ENCODE measurements at regions not wholly inside any gene's neighbourhood (a gene's known extent, or its start where the extent isn't known, plus 50 kb on each side); places are given as distances from the start of the nearest gene placed in this dataset.

DNA sequence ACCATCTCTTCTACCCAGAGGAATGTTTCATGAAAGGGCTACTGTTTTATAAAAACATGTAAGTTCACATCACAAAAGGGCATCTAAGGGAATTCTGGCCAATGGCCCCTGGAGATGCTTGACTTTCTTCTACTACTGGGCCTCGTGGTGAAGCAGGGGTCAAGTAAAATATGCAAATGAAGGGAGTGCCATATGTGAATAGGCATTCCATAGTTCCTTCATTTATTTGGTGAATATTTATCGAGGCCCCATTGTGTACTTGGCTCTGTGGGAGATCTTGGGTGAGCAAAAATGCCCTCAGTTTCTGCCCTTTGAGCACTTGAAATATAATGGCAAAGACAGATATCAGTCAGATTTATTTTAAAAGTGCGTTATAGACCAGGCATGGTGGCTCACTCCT, 101.3 kb upstream of the CACNA2D3 start:
- no peak for DNase-seq (ENCODE audit: low spot score)

GRCh38 chr3:54020436-54020835, 101.9 kb upstream of the CACNA2D3 start:
- no peak for DNase-seq (ENCODE audit: low spot score)

DNA sequence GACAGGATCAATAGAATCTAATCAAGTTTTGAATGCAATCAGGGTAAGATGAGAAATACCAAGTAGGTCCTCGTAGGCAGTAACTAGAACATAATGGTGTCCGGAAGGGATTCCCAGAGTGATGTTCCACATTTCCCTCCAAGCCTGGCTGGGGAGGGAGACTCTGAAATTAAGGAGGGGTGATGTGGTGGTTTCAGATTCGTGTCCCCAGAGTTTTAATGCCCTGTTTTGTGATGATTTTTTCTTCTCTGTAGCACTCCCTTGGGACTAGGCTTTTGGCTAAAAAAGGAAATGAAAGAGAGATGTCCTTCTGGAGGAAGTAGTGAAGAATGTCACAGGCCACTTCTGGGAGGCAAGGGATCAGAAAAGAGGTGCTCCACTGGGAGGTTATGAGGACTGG, 108.3 kb upstream of the CACNA2D3 start:
- no peak for DNase-seq (ENCODE audit: low spot score)

DNA sequence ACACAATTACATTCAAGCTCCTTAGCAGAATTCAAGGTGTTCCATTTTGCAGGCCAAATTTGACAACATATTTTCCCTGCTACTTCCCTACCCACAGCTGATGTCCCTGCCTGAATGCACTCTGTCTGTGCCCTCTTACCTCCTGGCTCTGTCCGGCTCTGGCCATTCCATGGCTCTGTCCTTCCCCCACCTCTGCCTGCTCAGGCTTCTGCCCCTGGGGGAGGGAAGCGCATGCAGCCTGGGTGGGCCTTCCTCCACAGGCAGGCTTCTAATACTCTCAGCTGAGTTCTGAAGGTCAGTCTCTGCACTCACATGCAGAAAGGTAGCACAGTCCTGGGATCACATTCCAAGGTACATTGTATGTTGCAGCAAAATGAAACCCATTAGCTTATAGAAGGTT, 113.6 kb upstream of the CACNA2D3 start:
- DNase-seq (ENCODE audit: low spot score) = no peak

DNA sequence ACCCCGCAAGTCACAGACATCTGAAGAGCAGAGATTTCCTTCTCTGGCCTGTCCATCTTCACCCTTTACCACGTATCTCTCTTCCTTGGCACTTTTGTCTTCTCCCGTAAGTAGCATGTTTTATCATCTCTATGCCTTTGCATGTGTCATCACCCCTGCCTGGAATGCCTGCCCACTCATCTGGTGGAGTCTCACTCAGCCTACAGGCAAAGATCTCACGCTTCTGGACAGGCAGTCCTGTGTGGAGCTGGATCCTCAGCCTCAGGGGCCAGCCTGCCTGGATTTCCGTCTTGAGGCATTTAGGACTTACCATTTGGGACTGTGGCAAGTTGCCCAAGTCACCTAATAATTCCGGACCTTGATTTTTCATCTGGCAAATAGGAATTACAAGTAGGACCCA, 114.3 kb upstream of the CACNA2D3 start:
- no peak for DNase-seq (ENCODE audit: low spot score)

- DNase-seq (ENCODE audit: low spot score) = no peak
Measured at GRCh38 chr3:54004335-54004734, 112.7 kb upstream of the SELENOK start.

DNA sequence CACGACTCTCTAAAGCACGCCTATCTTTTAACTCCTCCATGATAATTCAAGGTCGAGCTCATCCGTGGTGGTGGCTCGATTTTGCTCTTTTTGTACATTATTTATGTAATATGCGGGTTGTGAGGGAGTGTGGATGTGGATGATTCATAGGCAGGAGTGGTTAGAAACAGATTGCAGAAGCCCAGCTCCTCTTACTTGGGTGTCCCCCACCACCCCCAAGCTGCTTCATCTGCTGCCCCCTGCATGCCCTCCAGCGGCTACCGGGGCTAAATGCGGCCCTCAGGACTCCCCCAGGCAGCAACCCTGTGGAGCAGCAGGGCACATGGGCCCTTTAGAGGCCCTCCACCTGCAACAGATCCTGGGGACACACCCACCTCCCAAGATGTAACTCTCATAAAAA, 111.5 kb upstream of the SELENOK start:
- DNase-seq (ENCODE audit: low spot score) = no peak

DNA sequence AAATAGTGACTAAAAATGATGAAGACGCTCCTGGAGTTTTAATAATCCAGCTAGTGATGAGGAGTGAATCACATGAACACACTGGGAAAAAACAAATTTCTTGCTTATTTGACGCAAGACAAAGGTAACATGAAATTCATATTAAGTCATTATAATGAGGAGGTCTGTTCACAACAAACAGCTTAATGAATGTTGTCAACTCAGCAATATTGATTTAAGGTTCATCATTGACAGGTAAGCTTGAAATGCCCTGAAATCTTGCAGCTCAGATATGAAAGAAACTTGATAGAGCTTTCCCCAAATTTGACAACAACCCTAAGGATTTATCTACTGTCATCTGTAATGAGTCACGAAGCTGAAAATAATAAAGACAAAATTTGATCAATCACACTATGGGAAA, 108.1 kb upstream of the SELENOK start:
- DNase-seq (ENCODE audit: low spot score) = no peak

DNA sequence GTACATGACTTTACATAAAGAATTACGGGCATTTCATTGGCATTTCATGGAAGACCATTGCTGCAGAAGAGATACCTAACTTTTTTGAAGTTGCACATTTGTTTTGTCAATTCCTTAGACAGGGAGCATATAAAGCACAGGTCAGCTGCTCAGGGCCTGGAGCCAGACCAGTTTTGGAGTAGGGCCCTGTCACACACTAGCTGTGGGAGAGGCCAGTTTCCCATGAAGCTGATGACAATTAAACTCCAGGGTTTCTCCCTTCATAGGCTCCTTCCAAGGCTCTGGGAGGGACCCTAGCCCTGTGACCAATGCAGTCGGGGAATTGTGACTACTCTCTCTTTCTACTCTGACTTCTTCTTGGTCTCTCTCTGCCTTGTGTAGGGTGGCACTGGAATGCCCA, 107.3 kb upstream of the SELENOK start:
- DNase-seq (ENCODE audit: low spot score) = no peak

DNA sequence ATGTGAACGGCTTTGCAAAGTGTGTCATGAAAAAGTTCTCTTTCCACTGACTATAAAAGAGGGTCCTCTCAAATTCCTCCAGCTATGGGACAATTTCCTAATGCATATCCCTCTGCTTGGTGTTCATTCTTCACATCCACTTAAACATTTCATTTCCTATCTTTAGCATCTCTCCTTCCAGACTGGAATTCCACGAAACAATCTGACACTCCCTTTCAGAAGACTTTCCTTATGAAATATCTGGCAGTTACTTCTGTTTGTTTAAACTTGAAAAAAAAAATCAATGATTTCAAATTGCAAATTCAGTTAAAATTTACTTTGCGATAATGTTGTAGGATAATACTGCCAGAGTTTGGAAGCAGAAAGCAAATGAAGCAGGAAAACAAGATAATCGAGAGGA, 105.8 kb upstream of the SELENOK start:
- DNase-seq (ENCODE audit: low spot score) = no peak

DNA sequence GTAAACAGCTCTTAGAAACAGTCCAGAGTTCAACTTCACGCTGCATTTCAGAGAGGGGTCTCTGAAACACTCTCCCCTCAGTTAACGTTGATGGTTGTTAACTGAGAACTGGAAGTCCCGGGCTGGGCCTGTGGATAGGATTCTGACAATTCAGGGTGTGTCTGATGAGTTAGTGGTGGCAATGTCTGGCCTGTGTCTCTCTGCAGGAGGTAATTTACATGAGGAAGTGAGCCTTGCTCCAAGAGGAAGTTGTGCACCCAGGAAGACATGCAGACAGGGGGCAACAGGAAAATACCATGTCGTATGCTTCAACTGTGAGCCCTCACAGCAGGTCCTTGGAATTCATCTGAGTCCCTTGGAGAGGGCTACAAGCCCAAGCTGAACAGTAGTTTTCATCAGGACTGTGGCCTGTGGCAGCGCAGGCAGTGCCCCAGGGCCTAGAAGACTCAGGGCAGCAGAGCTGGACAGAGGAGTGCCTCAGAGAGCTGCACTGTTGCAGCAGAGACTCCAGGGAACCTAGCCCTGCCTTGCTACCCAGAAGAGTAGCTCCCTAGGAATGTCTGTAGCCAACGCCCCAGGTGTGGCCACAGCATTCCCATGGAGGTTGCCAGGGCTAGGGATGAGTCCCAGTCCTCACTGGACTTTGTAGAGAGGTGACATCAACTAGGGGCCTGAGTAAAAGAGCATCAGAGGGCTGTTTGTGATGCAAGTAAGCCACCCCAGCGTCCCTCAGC, 104.6 kb upstream of the SELENOK start:
- DNase-seq (ENCODE audit: low spot score) = no peak

GRCh38 chr3:53994986-53995603, 103.4 kb upstream of the SELENOK start:
- DNase-seq (ENCODE audit: low spot score) = no peak

DNA sequence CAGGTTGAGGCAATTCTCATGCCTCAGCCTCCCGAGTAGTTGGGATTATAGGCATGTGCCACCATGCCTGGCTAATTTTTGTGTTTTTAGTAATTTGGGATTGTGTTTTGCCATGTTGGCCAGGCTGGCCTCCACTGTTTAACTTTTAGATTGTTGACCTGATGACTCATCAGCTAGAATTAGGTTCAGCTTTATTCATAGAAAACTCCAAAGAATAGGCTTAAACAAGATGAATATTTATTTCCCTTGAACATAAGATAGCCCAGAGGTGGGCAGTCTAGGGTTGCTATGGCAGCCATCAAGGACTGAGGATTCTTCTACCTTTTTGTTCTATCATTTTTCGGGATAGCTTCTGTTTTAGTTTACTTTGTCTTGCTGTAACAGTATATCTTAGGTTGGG, 99.6 kb upstream of the SELENOK start:
- no peak for DNase-seq (ENCODE audit: low spot score)

DNA sequence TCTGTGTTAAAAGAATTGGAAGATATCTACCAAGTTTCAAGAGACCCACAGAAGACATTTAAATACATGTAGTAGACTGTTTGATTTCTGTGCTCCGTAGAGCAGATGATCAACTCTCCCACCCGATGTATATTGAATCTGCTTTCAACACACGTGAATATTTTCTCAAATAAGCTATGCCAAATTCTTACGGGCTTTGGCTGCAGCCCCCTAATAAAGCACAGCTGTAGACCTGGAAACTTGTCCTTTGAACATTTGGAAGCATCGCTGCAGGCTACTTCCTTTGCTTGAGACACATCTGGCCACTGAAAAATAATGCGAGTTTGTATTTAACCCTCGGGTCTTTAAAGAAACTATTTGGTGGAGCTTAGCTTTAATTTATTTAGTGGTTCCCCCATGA, 98.3 kb upstream of the SELENOK start:
- DNase-seq (ENCODE audit: low spot score) = no peak

- no peak for DNase-seq (ENCODE audit: low spot score)
Measured at GRCh38 chr3:53989451-53989850, 97.8 kb upstream of the SELENOK start.

DNA sequence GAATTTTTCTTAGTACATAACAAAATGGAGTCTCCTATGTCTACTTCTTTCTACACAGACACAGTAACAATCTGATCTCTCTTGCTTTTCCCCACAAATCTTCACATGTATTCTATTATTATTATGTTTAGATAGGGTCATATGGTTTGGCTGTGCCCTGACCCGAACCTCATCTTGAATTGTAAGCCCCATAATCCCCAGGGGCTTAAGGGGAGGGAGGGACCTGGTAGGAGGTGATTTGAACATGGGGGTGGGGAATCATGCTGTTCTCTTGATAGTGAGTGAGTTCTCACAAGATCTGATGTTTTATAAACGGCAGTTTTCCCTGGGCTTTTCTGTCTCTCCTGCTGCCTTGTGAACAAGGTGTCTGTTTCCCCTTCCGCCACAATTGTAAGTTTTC, 86.7 kb upstream of the SELENOK start:
- DNase-seq (ENCODE audit: low spot score) = no peak

DNA sequence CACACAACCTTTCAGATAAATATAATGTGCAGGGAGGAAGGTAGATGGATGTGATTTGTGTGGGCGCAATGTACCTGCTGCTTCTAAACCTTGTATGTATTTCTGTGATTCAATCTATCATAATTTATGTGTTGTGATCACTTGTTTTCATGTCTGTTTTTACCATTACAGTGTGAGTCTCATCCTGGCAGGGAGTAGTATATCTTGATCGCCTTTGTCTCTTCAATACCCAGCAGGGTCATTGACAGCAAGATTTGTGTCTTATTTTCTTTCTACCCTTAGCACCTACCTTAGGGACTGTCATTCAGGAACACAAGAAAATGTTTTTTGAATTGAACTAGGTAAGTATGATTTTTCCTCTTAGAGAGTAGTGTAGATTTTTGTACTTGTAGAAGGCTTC, 83.7 kb upstream of the SELENOK start:
- no peak for DNase-seq (ENCODE audit: low spot score)

GRCh38 chr3:53974324-53974723, 82.7 kb upstream of the SELENOK start:
- DNase-seq (ENCODE audit: low spot score) = no peak

- no peak for DNase-seq (ENCODE audit: low spot score)
Measured at GRCh38 chr3:53973905-53974304, 82.2 kb upstream of the SELENOK start.

DNA sequence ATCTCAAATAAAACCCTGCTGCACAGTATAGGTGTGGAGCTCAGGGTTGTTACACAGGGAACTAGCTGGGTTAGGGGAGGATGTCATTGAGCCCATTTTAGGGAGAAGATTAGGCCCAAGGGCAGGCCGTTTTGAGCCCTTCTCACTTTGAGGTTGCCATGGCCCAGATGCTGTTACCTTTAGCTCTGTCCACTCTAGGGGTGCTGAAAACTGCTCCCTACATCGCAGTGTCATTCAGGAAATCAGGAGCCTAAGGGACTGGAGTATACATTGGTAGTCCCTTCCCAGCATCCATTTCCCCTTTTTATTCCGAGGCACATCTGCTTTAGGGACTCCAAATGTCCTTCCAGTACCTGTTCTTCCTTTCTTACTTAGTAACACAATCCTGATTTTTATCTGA, 79.0 kb upstream of the SELENOK start:
- DNase-seq (ENCODE audit: low spot score) = peak; percentile 4

DNA sequence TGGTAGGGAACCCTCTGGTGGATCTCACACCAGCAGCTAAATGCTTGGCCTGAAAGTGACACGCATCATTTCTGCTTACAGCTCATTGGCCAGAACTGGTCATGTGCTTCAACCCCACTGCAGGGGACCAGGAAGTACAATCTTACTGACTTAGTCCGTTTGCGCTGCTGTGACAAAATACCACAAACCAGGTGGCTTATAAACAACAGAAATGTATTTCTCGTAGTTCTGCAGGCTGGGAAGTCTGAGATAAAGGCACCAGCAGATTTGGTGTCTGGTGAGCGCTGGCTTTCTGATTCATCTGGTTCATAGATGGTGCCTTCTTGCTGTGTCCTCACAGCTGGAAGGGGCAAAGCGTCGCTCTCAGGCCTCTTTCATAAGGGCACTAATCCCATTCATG, 77.4 kb upstream of the SELENOK start:
- DNase-seq (ENCODE audit: low spot score) = no peak

DNA sequence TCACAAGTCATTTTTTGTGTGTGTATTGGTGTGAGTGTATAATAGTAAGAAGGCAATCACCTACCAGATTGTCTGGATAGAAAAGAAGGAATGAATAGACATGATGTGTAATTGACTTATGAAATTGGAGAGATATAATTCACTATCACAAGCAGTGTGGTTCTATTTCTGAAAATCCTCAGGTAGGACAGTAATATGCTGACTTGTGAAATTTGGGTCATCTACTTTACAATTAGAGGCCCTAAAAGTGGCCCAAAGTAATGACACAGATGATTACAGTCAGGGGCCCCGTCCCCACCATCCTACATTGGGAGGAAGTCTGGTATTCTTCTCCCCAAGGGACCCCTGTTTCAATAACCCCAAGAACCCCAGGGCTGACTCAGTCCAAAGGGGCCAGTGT, 73.6 kb upstream of the SELENOK start:
- no peak for DNase-seq (ENCODE audit: low spot score)

DNA sequence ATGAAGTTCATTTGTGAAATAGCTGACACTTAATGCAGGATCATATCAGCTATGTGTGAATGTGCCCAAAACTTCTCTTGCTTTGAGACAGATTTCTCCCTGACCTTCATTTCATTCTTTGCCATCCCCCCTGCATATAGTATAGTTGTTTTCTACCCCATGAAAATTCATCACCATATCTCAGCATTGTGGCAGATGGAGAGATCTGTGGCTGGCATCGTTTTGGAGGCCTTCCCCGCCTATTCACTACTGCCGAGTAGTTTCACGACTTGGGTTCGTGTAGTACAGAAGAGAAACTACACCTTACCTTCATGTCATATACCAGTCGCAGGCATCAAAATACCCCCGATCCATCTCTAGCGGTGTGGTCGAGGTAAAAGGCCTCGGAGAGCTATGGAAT, 66.2 kb upstream of the SELENOK start:
- no peak for DNase-seq (ENCODE audit: low spot score)

DNA sequence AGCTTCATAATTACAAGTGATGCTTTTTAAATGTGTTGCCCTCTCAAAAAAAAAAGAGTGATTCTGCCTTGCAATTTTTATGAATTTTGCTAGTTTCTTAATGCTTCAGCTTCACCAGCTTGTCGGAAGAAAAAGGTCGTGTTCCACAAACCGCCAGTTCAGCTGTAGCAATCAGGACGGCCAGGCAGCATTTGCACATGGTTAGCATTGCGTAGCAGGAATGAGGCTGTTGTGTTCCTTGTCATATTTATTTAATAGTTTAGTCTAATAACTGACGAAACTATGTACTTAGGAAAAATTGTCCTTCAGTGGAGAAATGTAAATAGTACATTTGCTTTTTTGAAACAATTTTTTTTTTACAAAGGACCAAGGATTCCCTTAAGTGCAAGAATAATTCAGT, 64.9 kb upstream of the SELENOK start:
- DNase-seq (ENCODE audit: low spot score) = no peak
